PFSK-1 (cell line): ENCODE measurements at regions not wholly inside any gene's neighbourhood (a gene's known extent, or its start where the extent isn't known, plus 50 kb on each side); places are given as distances from the start of the nearest gene placed in this dataset.

ENCODE experiments used
- FOXP2 ChIP-seq: optimal IDR thresholded peaks from 2 replicates; pipeline ENCODE3; 2011; ENCODE audit warnings: borderline replicate concordance, control low read depth, inconsistent platforms; ENCODE audit not compliant: insufficient read depth; ENCODE audit errors: extremely low read length, extremely low read depth
- POLR2AphosphoS5 ChIP-seq: IDR thresholded peaks from 2 replicates; pipeline ENCODE4 v1.6.1; 2012; ENCODE audit warnings: low read depth, mild to moderate bottlenecking, control low read depth, low read length, moderate library complexity
- SIN3A ChIP-seq: IDR thresholded peaks from 2 replicates; pipeline ENCODE4 v1.6.1; 2012; ENCODE audit warnings: mild to moderate bottlenecking, low read length, moderate library complexity, borderline replicate concordance; ENCODE audit not compliant: insufficient read depth
- TAF1 ChIP-seq: IDR thresholded peaks from 2 replicates; pipeline ENCODE4 v1.6.1; 2012; ENCODE audit warnings: low read length, control low read depth, borderline replicate concordance; ENCODE audit not compliant: insufficient read depth
- TF ChIP-seq, protein P1 (sequence below), 2 experiments: IDR thresholded peaks; 2 replicates each; pipeline versions ENCODE4 v1.6.1 to v1.8.0; 2011 to 2012; ENCODE audit warnings: low read depth in 2 of 2, low read length in 2 of 2, control low read depth in 1 of 2, inconsistent platforms in 1 of 2, mild to moderate bottlenecking in 1 of 2, moderate library complexity in 1 of 2; ENCODE audit not compliant: insufficient read depth in 1 of 2

DNA sequence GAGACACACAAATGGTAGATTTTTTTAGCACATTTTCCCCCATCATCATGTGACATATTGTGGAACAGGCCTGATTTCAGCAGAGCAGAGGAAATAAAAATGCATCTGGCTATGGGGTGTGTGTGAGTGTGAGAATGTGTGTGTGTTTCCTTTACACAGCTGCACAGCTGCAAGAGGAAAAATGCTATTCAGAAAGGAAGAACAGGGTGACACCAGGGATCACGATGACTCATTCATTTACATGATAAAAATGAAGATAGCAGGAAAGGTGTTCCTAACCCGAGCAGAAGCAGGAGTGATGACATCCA lies 469.5 kb upstream of the TSHZ3 start:
- TF ChIP-seq, protein P1, sequence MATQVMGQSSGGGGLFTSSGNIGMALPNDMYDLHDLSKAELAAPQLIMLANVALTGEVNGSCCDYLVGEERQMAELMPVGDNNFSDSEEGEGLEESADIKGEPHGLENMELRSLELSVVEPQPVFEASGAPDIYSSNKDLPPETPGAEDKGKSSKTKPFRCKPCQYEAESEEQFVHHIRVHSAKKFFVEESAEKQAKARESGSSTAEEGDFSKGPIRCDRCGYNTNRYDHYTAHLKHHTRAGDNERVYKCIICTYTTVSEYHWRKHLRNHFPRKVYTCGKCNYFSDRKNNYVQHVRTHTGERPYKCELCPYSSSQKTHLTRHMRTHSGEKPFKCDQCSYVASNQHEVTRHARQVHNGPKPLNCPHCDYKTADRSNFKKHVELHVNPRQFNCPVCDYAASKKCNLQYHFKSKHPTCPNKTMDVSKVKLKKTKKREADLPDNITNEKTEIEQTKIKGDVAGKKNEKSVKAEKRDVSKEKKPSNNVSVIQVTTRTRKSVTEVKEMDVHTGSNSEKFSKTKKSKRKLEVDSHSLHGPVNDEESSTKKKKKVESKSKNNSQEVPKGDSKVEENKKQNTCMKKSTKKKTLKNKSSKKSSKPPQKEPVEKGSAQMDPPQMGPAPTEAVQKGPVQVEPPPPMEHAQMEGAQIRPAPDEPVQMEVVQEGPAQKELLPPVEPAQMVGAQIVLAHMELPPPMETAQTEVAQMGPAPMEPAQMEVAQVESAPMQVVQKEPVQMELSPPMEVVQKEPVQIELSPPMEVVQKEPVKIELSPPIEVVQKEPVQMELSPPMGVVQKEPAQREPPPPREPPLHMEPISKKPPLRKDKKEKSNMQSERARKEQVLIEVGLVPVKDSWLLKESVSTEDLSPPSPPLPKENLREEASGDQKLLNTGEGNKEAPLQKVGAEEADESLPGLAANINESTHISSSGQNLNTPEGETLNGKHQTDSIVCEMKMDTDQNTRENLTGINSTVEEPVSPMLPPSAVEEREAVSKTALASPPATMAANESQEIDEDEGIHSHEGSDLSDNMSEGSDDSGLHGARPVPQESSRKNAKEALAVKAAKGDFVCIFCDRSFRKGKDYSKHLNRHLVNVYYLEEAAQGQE (IDR thresholded peaks at IDR 0.05; ENCODE audit: insufficient read depth in 1 of 2, low read depth in 2 of 2, low read length in 2 of 2), result no peak
- TF ChIP-seq TAF1 (no peak), POLR2AphosphoS5 (no peak), FOXP2 (no peak), SIN3A (no peak)
